Hematopoietic multipotent progenitor cell treated with erythropoietin and hydrocortisone succinate and interleukin-3 and kit ligand, for 8 days (in vitro differentiated cells): ENCODE measurements at regions not wholly inside any gene's neighbourhood (a gene's known extent, or its start where the extent isn't known, plus 50 kb on each side); places are given as distances from the start of the nearest gene placed in this dataset.

ENCODE experiments used
- DNase-seq: peaks from one replicate; pipeline ENCODE4 v3.0.0-alpha.2; 2015

DNA sequence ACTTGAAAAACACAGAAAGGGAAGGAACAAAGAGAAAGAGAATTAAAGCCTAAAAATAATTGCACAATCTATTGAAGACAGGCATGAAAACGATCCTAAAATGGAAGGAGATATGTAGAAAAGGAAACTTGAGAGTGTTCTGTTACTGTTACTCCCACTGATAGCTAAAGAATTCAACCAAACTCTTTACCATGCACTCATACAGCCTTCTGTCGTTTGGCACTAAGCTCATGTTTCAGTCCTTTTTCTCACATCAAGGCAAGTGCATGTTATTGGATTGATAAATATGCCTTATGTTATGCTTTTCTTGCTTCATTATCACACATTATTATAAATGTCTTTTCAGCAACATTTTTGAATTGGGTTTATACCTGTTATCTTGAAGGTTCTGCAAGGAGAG, 696.5 kb downstream of the EFNA5 start:
- DNase-seq = no peak

DNA sequence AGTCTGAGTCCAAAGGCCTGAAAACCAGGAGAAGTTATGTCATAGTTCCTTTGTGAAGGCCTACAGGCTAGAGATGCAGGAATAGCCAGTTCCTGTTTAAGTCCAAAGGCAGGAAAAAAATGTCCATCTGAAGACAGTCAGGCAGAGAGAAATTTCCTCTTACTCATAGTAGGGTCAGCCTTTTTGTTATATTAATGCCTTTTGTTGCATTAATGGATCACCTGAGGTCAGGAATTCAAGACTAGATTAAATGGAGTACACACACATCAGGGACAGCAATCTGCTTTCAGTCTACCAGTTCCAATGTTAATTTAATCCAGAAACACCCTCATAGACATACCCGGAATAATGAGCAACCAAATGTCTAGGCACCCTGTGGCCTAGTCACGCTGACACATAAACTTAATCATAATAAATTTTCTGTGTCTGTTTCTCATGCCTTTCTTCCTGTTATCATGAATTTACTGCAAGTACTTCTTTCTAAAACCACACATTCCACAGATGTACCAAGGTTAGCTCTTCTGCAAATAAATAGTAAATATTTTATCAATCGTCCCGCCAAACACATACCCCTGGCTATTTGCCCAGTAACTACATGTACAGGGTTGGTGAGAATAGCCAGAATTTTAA, 703.9 kb downstream of the EFNA5 start:
- no peak for DNase-seq

DNA sequence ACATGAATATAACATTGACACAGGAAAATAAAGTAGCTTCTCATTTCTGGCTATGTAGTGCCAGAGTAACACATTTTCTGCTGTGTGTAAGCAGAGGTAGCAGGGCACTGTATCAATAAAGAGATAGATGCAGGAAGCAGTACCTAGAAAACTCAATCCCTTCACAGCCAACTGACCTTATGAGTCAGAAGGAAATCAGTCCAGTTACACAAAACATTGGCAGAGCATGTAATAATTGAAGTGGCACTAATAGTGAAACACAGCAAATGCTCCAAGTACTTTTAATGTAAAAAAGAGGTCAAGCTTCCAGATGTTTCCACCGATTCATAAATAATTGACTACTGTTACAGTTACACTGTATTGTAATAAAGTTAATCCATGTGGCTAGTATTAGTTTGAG, 706.6 kb downstream of the EFNA5 start:
- no peak for DNase-seq

DNA sequence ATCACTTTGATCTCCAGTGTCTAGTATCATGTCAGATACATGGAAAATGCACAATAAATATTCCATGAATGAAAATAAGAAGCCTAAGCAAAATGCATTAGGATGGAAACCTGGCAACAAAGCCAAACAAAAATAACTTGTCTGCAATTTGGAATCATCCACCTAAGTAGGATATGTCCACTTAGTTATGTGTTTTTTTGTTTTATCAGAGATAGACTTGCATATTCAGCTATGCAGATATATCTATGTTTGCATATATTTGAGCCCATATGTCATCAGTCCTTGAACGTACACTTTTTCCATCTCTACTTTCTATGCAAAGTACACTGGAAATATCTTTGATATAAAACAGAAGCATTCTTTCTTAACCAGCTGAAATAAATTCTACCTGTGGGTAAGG, 707.1 kb downstream of the EFNA5 start:
- no peak for DNase-seq

DNA sequence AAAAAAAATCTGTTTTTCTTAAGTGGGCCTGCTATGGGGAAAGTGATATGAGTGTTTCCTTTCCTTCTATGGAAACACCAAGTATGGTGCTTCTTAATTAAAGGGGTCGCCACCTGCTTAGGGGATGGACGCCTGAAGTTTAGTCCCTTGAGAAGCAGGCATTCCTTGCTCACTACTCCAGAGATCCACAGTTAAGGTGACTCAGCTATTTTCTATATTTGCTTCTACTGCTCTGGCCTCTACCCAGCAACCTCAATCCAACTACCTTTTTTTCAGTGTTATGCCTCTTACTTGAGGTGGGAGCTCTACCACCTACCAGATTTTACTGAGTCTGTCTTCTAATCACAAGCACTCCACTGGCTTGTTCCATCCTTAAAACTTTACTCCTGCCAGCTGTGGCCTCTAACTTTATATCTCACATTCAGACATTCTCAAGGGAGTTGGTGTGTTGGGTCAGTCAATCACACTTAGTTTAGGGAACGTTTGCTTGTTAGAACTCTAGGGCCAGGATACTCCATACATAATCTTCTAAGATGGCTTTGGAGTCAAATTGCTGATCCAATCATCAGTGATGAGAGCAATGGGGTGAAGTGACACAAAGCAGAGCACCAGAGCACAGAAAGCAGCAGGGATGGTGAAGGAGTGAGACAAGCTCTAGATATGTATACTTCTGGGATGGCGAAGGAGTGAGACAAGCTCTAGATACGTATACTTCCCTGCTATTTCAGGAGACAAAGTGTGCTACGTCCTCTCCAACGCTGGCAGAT, 708.1 kb downstream of the EFNA5 start:
- no peak for DNase-seq

DNA sequence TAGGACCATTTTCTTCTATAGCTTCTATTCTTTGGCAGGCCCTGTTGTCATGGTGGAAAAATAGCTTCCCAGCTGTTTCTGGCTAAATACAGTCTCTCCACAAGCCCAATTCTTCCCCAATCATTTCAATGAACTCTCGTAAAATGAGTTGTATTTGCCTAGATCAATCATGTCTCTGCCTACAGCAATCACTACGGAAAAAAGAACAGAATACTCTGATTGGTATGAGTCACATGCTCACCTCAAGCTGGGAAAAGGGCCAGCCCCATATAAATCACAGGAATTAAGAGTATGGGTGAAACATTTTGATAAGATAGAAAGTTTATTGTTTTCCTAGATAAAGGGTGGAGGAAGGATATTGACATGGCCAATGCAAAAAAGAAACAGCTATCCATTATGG, 711.4 kb downstream of the EFNA5 start:
- DNase-seq = no peak

DNA sequence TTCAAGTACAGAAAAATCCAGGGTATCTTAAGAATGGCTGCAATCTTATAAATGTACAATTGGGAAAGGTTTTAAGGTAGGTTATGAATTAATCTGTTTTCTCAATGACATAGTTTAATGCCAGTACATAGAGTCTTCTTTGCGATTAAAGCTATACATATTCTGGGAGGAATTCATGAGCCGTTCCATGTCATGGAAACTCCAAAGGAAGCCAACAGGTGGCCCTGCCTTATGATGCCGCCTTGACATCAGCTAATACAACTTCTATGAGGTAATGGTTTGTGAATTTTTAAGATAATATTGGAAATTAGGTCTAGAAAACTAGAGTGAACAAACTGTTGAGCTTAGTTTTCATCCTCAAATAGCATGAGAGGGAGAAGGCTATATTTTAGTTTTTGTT, 713.4 kb downstream of the EFNA5 start:
- DNase-seq = no peak

DNA sequence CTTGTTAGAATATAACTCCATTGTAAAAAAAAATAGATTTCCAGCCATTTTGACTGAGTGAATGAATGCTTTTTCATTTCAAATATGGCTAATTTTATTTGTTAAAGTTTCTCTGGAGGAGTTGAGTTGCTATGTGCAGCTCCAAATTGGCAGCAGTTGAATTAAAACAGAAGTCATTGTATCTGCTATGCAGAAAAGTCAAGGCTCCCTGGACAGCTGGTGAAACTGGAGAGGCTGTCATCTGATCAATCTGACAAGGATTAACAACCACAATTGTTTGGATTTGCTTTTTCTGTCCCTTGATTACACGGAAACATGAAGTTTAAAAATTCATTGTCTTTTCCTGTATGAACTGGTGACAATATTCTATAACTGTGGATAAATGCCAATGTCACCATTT, 713.9 kb downstream of the EFNA5 start:
- DNase-seq = no peak

DNA sequence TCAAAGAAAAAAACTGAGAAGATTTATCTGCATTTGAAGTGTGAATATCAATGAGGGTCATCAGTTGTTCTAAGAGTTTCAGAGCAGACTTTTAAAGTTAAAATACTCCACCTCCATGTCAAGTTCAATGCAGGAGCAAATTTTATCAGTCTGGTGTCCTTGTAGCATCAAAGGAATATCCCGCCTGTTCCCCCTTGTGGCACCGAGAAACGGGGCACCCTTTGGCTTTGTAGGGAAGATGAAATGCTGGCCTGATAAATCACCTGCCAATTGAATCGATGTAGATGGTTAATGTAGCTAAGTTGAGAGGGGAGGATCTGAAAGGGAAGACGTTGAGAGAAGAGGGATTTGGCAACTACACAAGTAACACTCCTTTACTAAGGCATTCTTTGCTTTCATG, 714.5 kb downstream of the EFNA5 start:
- DNase-seq = no peak

DNA sequence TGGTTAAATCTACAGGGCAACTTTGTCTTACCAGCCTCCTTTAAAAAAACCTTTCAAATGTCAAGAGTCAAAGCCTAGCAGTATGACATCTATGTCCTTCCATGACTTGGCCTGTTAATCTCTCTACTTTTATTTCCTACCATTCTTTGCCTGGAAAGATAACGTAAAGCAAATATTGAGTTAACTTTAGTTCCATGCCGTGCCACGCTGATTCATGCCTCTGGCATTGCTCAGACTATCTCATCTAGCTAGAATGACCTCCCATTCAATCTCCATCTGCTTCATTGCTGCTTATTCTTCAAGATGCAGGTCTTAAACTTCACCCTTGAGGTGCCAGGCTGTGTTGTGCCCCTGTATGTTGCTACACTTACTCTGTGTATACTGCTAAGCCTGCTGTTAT, 729.8 kb downstream of the EFNA5 start:
- DNase-seq = no peak

DNA sequence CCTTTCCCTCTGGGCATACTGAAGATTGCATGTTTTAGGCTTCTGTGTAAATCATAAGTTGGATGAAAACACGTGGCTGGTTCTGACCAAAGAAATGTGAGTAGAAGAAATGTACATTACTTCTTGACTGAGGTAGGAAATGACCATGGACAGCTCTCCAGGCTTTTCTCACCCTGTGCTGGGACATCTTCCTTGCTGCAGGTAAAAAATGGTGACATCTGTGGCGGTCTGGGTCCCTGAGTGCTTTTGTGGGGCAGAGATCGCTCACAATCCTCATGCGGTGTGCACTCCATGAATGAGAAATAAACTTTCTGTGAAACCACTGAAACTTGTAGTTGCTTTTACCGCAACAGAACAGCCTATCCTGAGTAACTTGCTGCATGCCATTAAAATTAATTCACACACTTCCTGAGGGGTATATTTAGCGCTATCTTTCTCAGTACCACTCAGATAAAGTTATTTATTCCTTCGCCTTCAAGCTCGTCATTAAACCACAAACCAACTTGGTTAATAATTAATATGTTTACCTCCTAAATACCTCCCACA, 730.4 kb downstream of the EFNA5 start:
- DNase-seq = no peak

DNA sequence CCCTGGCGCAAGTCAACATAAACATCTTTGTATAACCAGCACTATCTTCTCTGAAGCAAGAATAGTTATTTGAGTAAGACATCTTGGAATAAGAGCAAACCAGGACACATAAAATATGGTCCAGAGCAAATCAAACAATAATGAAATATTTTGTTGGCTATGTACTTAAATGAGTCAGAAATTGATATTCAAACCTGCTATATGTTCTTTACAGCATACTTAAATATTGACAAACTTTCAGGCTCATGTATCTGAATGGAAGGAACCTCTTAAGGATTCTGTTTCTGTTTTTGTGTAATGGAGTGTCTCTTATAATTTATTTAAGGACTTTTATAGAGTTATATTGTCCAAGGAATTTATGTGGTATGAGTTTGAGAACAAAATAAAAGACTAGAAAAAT, 747.3 kb downstream of the EFNA5 start:
- no peak for DNase-seq

DNA sequence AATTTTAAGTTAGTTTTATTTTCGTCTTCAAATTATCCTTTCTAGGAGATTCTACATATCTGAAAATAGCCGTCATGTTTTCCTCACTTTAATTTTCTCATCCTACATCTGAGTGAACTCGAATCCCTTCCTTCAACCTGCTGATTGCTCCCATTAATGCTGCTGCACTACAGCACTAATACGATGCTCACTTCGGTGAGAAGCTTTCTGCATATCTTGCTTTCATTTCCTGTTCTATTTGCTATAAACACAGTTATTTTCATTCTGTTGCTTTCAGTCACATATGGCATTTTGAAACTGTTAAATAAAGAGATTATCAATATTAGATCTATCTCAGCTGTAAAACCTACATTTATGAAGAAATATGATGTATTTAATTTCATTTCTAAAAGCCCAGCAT, 749.2 kb downstream of the EFNA5 start:
- no peak for DNase-seq

DNA sequence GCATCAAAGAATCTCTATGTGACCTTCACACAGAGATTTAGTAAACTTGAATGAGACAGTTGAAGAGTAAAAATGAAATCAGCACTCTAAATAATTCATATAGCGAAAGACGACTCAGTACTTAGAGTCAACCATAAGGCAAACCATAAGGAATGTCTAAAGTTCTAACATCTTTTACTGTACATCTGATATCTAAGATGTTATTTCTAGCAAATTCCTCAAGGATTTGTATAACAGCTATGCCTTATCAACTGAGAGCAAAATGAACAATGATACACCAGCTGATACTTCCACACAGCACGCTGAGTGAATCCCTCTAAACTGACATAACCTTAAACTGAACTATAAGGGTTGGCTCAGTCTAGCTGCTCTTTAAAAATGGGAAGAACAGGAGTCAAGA, 760.3 kb downstream of the EFNA5 start:
- no peak for DNase-seq

DNA sequence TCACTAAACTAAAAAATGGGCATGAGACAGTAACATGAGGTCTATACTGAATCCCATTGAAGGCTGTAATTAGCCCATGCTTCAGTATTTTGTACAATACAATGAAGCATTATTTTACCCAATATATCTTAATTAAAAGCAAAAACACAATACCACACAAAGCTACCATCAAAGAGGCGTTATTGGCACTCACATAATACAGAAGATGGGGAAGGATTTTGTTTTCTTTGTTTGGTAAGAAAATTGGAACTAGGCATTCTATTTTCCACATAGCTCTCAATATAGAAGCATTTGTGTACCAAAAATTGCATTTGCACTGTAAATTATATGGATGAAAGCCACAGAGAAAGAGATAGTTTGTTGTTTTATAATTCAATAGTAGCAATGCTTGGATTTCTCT, 761.0 kb downstream of the EFNA5 start:
- DNase-seq = no peak

DNA sequence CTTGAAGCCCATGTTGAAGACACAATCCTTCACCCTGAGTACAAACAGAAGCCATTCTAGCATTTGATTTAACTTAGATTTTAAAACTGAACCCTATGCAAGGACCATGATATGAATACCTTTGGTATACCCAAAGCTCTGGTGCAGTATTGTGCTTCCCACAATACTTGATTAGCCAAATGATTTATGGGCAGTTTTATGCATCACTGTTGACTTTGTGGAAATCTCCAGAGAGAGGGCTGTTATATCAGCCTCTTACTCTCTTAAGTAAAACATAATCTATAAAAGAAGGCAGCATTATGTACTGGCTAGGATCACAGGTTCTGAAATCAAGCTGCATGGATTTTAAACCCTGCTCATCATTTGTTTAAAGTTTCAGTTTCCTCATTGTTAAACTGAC, 762.8 kb downstream of the EFNA5 start:
- no peak for DNase-seq

DNA sequence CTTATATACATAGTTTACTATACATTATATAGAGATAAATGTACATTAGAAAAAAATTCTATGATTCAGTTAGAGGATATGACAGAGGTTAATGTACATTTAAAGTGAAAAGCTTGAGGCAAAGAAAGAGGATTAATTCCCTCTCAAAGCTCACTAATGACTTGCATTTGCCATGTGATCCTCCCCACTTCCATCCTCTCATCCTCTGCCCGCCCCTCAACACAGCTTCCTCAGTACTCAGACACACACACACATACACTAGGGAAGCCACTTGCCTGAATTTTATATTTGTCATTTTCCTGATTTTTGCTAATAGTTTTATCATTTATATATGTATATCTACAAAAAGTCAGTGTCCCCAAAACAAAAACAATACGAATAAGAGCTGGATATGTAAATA, 764.5 kb downstream of the EFNA5 start:
- no peak for DNase-seq

DNA sequence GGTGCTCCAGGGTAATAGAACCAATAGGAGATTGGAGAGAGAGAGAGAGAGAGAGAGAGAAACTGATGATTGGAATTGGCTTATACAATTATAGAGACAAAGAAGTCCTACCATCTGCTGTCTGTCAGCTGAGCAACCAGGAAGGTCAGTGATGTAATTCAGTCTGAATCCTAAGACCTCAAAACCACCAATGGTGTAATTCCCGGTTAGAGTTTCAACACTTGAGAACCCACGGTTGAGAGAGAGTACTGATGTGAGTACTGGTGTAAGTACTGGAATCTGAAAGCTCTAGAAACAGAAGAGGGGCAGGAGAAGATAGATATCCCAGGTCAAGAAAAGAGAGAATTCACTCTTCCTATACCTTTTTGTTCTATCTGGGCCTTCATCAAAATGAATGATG, 775.8 kb downstream of the EFNA5 start:
- peak; percentile 10 for DNase-seq

DNA sequence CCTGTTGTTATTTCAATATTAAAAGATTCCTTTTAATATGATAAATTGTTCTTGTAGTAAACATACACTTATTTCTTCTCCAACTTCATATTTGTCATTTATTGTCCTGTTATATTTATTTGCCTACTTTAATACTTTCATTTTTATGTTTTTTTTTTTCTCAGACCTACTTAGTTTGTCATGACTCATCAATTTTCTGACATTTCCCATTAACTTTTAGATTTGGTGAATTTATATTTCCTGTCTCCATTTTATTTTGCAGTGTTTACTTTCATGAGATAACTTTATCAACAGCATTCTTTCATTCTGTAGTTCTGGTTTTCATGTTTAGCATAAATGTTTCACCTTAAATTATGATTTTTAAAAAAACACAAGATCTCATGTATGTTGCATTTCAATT, 788.7 kb downstream of the EFNA5 start:
- DNase-seq = no peak

DNA sequence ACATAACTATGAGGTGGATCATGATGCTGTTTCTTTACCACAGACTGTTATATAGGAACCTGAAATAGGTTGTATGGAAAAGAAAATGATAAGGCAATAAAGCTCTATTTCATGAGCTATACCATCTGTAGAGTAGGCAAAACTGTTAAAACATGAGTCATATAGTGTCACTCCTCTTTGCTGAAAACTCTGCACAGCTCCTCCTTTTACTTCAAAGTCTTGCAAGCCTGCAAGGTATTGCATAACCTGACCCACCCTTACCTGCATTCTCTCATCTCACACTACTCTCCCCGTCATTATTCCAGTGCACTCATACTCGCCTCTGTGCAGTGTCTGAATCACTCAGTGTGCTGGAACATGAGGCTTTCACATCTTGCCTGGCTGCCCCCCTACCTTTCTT, 790.1 kb downstream of the EFNA5 start:
- DNase-seq = no peak

DNA sequence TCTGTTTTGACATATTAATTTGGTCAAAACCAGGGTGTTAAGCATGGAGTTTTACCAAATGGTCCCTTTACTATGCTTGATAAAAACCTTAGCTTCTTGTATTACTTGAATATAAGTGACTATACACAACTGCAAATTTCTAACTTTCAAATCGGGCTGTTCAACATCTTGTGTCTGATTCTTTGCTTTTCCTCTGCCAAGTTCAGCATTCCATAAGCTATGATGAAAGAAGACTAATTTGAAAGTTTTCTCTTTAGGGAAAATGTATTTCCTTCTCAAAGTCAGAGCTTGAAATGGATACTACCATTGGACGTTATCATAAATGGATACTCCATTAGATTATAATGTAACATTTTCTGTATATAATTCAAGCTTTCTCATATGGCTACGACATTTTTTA, 792.9 kb downstream of the EFNA5 start:
- DNase-seq = no peak

DNA sequence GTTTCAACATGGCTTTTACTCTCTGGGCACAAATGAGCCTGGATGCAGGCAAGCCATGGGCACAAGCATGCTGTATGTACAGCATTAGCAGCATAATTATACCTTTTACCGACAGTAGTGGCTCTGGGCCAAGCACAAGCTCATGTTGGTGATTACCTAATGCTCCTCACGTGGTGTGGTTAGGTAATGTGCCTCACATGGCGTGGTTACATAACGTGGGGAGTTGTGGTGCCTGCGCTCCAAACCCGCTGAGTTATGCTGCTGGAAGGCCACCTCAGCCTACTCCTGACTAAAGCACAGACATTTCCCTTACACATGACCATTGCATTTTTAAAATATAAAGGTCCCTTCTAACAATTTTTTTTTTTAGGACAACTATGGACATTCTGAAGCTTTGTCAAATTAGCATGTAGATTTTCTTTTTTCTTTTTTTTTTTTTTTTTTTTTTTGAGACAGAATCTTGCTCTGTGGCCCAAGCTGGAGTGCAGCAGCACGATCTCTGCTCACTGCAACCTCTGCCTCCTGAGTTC, 794.0 kb downstream of the EFNA5 start:
- no peak for DNase-seq

DNA sequence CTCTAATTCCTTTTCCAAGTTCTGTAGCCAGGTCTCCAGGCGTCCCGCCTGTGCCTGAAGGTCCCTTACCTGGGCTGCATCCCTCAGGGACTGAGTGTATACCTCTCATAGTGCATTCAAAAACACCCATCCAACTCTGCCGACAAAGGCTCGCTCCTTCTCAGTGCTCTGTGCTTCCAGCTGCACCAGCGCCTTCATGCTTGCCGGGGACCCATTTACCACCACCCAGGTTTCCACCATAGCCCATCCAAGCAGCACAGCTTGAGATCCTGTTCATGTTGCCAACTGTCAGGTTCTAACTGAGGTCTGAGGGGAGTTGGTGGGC, 794.5 kb downstream of the EFNA5 start:
- DNase-seq = no peak

DNA sequence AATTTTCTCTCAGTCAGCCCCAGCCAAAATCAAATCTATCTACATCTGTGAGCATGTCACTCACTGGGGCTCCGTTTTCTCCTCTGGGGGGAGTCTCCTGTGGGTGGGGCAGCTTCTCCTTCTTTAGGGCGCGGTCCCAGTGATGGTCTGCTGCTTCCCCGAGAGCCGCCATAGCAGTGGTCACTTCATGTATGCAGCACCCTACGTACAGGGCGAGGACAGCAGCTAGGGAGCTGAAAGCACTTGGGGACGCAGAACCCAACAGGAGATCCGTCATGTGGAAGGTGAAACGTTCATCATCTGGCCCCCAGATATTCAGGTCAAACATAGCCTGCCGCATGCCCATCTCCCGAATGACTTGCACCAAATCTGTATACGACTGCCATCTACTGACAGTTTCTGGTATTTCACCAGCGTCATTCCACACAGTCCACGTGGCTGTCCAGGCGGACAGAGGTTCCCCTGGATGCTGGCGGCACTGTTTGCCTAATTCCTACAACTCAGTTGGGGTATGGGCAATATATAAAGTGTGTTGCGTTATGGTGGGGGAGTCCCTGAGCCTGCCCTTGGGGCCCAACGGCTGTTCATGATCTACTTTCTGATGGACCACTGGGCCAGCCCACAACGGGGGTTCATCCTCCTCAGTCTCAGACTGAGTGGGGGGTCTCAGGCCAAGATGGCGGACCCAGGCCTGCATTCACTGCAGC, 795.0 kb downstream of the EFNA5 start:
- peak; percentile 43 for DNase-seq
